PC-3 (cell line): ENCODE measurements at regions not wholly inside any gene's neighbourhood (a gene's known extent, or its start where the extent isn't known, plus 50 kb on each side); places are given as distances from the start of the nearest gene placed in this dataset.

Source experiments
- CTCF ChIP-seq: fragments of 300-600 bp; sonication (generic); conservative IDR thresholded peaks from 2 replicates; pipeline ENCODE4 v1.5.1; 2017; ENCODE audit warnings: antibody characterized with exemption, low read depth, mild to moderate bottlenecking, low read length
- EZH2phosphoT487 ChIP-seq: fragments of 300-600 bp; sonication (generic); IDR thresholded peaks from 2 replicates; pipeline ENCODE4 v1.6.1; 2018; ENCODE audit warnings: mild to moderate bottlenecking, antibody characterized with exemption, low read length, borderline replicate concordance

- TF ChIP-seq CTCF (no peak), EZH2phosphoT487 (no peak)
These were observed 112.2 kb upstream of the SULF2 start for GRCh38 chr20:47897461-47897860.
